Duodenal mucosa (tissue), 2 donors: ENCODE measurements at regions not wholly inside any gene's neighbourhood (a gene's known extent, or its start where the extent isn't known, plus 50 kb on each side); places are given as distances from the start of the nearest gene placed in this dataset.
"Not testable (repeated sequence)": the region's sequence is repeated elsewhere in the genome, so short reads cannot be mapped to it uniquely, and the experiment has no call there.

Experiments
- H3K27ac ChIP-seq: one replicate; pipeline ENCODE4 v1.7.0; 2013; ENCODE audit warnings: low read depth, low read length
- H3K27me3 ChIP-seq, 2 donors: one replicate each; pipeline ENCODE4 v1.7.0; 2013; ENCODE audit warnings: low read length in 2 of 2, control low read depth in 1 of 2; ENCODE audit not compliant: insufficient read depth in 2 of 2, control insufficient read depth in 1 of 2
- H3K36me3 ChIP-seq, 2 donors: one replicate each; pipeline ENCODE4 v1.7.0; 2013; ENCODE audit warnings: low read length in 2 of 2, control low read depth in 1 of 2; ENCODE audit not compliant: insufficient read depth in 2 of 2, control insufficient read depth in 1 of 2
- H3K4me1 ChIP-seq, 2 donors: one replicate each; pipeline ENCODE4 v1.7.0; 2013; ENCODE audit warnings: low read length in 2 of 2, control low read depth in 1 of 2; ENCODE audit not compliant: insufficient read depth in 2 of 2, control insufficient read depth in 1 of 2
- H3K4me3 ChIP-seq, 2 donors: one replicate each; pipeline ENCODE4 v1.7.0; 2013; ENCODE audit warnings: low read length in 2 of 2, low read depth in 1 of 2
- H3K9ac ChIP-seq, 2 donors: one replicate each; pipeline ENCODE4 v1.7.0; 2013; ENCODE audit warnings: low read length in 2 of 2, low read depth in 1 of 2
- H3K9me3 ChIP-seq, 2 donors: one replicate each; pipeline ENCODE4 v1.7.0; 2013; ENCODE audit warnings: low read length in 2 of 2, control low read depth in 1 of 2; ENCODE audit not compliant: control insufficient read depth in 1 of 2

GRCh38 chr6:27653143-27653825 lies 180.4 kb upstream of the ZNF184 start:
- not testable (repeated sequence) for H3K27me3 ChIP-seq, H3K36me3 ChIP-seq, H3K4me1 ChIP-seq, H3K9ac ChIP-seq, H3K9me3 ChIP-seq, H3K4me3 ChIP-seq, H3K27ac ChIP-seq

GRCh38 chr6:27651371-27651732 lies 178.4 kb upstream of the ZNF184 start:
- Histone ChIP-seq H3K4me3 (no peak overlapping the region), H3K9ac (no peak overlapping the region), H3K36me3 (no peaks in the 10 kb centered on the region), H3K27ac (no peak overlapping the region), H3K4me1 (no peaks in the 10 kb centered on the region), H3K9me3 (no peaks in the 10 kb centered on the region), H3K27me3 (no peaks in the 10 kb centered on the region)

- no peaks in the 10 kb centered on the region for H3K9me3 ChIP-seq
- no peaks in the 10 kb centered on the region for H3K27me3 ChIP-seq
These were observed 177.9 kb upstream of the ZNF184 start for GRCh38 chr6:27650620-27651370.

GRCh38 chr6:27644528-27644927 lies 171.6 kb upstream of the ZNF184 start:
- H3K27ac ChIP-seq: no peak overlapping the region
- no peaks in the 10 kb centered on the region for H3K9me3 ChIP-seq
- no peak overlapping the region for H3K9ac ChIP-seq
- H3K27me3 ChIP-seq: no peaks in the 10 kb centered on the region
- H3K4me1 ChIP-seq: no peaks in the 10 kb centered on the region
- H3K4me3 ChIP-seq: no peak overlapping the region
- H3K36me3 ChIP-seq: no peaks in the 10 kb centered on the region

More at GRCh38 chr6:27650620-27651370, 177.9 kb upstream of the ZNF184 start:
- Histone ChIP-seq H3K36me3 (no peaks in the 10 kb centered on the region), H3K9ac (no peak overlapping the region), H3K4me3 (no peak overlapping the region), H3K4me1 (no peaks in the 10 kb centered on the region), H3K27ac (no peak overlapping the region)

GRCh38 chr6:27642744-27643456 lies 170.0 kb upstream of the ZNF184 start:
- Histone ChIP-seq H3K36me3 (no peaks in the 10 kb centered on the region), H3K4me3 (no peak overlapping the region), H3K9ac (no peak overlapping the region), H3K9me3 (no peaks in the 10 kb centered on the region), H3K27me3 (no peaks in the 10 kb centered on the region), H3K4me1 (no peaks in the 10 kb centered on the region), H3K27ac (no peak overlapping the region)

- Histone ChIP-seq H3K27me3 (peaks cover 0 to 13% of the 10 kb centered on the region in 2 donors), H3K4me1 (peaks cover 4 to 10% of the 10 kb centered on the region in 2 donors)
These were observed 163.0 kb upstream of the ZNF184 start for GRCh38 chr6:27635886-27636285.

GRCh38 chr6:27633221-27633688 lies 160.3 kb upstream of the ZNF184 start:
- not testable (repeated sequence) for H3K27ac ChIP-seq, H3K4me3 ChIP-seq, H3K9ac ChIP-seq, H3K9me3 ChIP-seq, H3K36me3 ChIP-seq
- Histone ChIP-seq H3K4me1 (peaks cover 9 to 11% of the 10 kb centered on the region in 2 donors), H3K27me3 (peaks cover 4 to 20% of the 10 kb centered on the region in 2 donors)

More at GRCh38 chr6:27635886-27636285, 163.0 kb upstream of the ZNF184 start:
- H3K9ac ChIP-seq, H3K9me3 ChIP-seq, H3K27ac ChIP-seq, H3K4me3 ChIP-seq, H3K36me3 ChIP-seq: not testable (repeated sequence)

- H3K4me1 ChIP-seq: peaks cover 9 to 11% of the 10 kb centered on the region in 2 donors
- H3K9ac ChIP-seq: no peak overlapping the region
- peaks cover 4 to 20% of the 10 kb centered on the region in 2 donors for H3K27me3 ChIP-seq
- no peaks in the 10 kb centered on the region for H3K36me3 ChIP-seq
- H3K4me3 ChIP-seq: no peak overlapping the region
- no peaks in the 10 kb centered on the region for H3K9me3 ChIP-seq
- H3K27ac ChIP-seq: no peak overlapping the region
These were observed 158.7 kb upstream of the ZNF184 start for GRCh38 chr6:27631609-27631916.

- H3K27ac ChIP-seq: no peak overlapping the region
- no peaks in the 10 kb centered on the region for H3K36me3 ChIP-seq
- no peaks in the 10 kb centered on the region for H3K9me3 ChIP-seq
- H3K4me1 ChIP-seq: peaks cover 9 to 11% of the 10 kb centered on the region in 2 donors
- peak overlapping the region; percentile 53 for H3K4me3 ChIP-seq
- no peak overlapping the region for H3K9ac ChIP-seq
- H3K27me3 ChIP-seq: peaks cover 4 to 20% of the 10 kb centered on the region in 2 donors
These were observed 158.1 kb upstream of the ZNF184 start for GRCh38 chr6:27630727-27631608.
